Omental fat pad (tissue), 3 donors: ENCODE measurements at regions not wholly inside any gene's neighbourhood (a gene's known extent, or its start where the extent isn't known, plus 50 kb on each side); places are given as distances from the start of the nearest gene placed in this dataset.

Experiments used
- ATAC-seq: fragments of 150-250 bp; one replicate; pipeline ENCODE4 v1.9.1; 2016; ENCODE audit warnings: mild to moderate bottlenecking, moderate library complexity; ENCODE audit not compliant: low FRiP score
- DNase-seq: peaks from one replicate; pipeline ENCODE4 v3.0.0-alpha.2; 2019; ENCODE audit warnings: low spot score
- TF ChIP-seq, protein P1 (sequence below), 3 donors: fragments of 450-650 bp; IDR thresholded peaks; one replicate each; pipeline ENCODE4 v1.5.1; 2016 to 2017; ENCODE audit warnings: antibody characterized with exemption in 3 of 3, mild to moderate bottlenecking in 3 of 3, moderate library complexity in 2 of 3

DNA sequence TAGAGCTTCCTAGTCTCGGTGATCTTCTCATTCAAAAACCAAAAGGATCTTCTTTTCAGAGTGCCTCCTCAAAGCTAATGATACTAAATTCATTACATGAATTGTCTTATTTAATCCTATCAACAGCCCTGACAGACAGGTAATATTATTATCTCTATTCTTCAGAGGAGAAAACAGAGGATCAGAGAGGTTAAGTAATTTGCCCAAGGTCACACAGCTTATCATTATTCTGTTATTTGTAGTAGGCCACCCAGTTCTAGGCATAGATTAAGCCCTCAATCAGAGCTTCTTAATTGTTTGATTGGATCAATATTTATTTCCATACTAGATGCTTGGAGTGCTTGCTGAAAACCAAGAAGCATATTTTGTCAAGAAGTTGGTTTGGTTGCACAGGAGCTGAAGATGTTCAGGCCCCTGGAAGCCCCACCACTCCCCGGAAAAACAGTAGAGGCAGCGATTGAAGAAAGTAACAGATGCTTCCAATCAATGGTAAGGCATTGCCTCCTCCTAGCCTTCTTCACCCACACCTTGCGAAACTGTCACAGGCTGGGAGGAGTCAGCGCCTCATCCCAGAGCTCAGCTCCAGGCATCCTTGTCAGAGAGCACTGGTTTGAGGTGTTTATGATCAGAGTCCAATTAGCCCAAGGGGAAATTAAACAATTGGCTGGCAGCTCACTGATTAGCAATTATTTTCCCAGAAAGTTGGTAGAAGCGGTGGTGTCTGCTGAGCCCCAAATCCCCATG, 487.2 kb downstream of the BCL11A start:
- DNase-seq, result no peak
- TF ChIP-seq, protein P1, sequence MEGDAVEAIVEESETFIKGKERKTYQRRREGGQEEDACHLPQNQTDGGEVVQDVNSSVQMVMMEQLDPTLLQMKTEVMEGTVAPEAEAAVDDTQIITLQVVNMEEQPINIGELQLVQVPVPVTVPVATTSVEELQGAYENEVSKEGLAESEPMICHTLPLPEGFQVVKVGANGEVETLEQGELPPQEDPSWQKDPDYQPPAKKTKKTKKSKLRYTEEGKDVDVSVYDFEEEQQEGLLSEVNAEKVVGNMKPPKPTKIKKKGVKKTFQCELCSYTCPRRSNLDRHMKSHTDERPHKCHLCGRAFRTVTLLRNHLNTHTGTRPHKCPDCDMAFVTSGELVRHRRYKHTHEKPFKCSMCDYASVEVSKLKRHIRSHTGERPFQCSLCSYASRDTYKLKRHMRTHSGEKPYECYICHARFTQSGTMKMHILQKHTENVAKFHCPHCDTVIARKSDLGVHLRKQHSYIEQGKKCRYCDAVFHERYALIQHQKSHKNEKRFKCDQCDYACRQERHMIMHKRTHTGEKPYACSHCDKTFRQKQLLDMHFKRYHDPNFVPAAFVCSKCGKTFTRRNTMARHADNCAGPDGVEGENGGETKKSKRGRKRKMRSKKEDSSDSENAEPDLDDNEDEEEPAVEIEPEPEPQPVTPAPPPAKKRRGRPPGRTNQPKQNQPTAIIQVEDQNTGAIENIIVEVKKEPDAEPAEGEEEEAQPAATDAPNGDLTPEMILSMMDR (IDR thresholded peaks at IDR 0.05), result no peak
- no peak for ATAC-seq

DNA sequence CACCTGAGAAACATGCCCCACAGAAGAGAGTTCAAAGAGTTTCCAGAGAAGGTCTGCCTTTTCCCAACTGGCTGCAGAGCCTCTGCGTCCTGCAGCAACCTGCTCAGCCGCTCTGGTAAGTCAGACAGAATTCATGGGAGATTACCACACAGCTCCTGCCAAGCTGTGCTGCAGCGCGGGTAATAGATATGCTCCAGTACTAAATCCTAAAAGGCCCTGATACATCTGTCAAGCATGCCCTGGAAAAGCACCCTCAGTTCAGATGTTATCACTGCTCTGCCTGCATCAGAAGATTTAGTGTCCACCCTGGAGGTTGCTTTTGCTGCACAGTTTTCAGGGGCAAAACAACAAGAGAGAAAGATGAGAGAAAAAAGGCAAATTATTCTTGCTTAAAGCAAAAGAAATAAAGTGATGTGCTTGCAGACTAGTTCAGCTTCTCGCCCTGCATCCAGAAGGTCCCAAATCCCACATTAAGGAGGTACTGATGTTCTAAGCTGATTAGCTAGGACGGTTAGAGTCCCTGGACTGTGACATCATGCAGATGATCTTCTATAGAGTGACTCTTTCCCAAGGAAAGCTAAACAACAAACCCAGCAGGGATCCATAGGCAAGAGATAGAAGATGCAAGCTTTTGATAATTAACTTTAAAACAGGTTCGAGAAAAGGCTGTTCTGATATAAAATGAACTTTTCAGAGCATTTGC, 488.6 kb downstream of the BCL11A start:
- no peak for ATAC-seq
- TF ChIP-seq, protein P1 (IDR thresholded peaks at IDR 0.05), result no peak
- no peak for DNase-seq

DNA sequence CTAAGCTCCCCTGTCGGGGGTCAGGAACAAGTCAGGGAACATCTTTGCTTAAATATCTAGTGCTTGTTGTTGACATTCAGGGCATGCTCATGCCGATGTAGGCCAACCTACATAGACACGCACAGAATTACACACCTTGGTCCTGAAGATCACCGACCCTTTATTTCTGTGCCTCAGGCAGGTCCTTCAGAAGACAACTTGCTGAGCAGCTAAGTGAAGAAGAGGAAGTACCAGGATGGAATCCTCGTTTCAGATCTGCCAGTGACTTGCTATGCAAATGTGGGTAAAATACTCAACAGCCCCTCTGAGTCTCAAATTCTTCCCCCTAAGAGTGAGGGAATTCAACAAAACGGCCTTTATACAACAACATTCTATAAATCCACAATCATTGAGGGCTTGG, 494.7 kb downstream of the BCL11A start:
- TF ChIP-seq, protein P1 (IDR thresholded peaks at IDR 0.05), result no peak
- ATAC-seq, result no peak
- DNase-seq, result no peak

DNA sequence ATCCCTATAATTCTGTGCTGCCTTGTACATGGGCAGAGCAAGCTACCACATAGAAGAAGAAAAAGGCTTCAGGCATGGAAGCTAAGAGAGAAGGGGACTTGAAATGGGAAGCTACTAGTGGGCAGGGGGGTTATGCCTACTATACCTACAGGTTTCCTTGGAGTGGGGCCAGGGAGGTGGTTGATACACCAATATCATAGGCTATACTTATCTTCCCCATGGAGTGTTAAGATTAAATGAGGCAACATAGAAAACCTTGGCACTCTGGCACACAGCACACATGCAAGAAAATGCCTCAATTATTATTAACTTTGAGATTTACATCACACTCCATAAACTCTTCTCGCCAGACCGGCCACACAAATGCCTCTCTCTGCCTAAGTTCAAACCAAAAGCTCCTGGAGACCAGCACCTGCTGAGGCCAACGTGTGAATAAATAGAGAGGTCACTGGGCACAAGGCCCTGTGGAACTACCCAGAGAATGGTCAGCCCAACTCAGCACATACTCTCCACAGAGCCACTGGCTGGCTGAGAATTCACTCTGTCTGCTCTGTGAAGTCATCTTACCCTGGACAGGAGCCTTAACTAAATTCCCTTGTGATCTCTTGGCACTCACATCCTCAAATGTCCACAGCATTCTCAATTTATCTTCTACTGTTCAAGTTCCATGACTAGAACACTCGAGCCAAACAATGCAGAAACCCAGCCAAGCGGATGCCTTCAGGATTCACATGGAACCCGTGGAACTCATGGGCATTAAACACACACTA, 498.7 kb downstream of the BCL11A start:
- DNase-seq, result no peak
- no peak for ATAC-seq
- TF ChIP-seq, protein P1 (IDR thresholded peaks at IDR 0.05), result no peak

DNA sequence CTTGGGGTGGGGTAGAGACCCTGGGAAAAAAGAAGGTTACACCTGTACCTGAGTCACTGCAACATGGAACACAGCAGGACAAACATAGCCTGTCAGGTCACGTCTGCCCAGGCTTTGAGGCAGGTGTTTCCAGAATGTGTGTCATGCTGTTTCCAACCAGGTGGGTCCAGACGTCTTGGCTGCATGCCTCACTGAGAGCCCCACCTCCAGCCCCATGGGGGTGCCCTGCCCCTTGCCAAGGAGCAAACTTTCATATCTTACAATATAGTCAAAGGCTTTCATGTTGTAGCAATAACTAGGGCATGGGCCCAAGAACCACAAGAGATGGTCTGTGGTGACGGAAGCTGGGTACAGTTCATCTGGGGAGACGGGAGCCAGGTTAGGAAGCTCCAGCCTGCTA, 499.7 kb downstream of the BCL11A start:
- no peak for DNase-seq
- TF ChIP-seq, protein P1 (IDR thresholded peaks at IDR 0.05), result no peak
- no peak for ATAC-seq

DNA sequence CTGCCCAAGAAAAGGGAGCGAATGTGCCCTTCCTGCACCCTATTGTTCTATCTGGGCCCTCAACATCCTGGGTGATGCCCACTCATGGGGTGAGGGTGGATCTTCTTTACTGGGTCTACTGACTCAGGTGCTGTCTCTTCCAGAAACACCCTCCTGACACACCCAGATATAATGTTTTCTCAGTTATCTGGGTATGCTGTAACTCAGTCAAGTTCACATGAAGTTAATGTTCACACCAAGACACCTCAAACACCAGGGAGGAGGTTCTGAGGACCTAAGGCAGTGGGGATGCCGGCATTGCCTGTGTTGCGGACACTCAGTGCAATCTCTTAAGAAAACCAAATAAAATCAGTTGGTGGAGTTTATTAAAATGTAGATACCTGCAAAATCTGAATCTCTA, 500.9 kb downstream of the BCL11A start:
- ATAC-seq, result no peak
- TF ChIP-seq, protein P1 (IDR thresholded peaks at IDR 0.05), result no peak
- DNase-seq, result no peak
